Peyer's patch (tissue), 4 donors: ENCODE measurements at regions not wholly inside any gene's neighbourhood (a gene's known extent, or its start where the extent isn't known, plus 50 kb on each side); places are given as distances from the start of the nearest gene placed in this dataset.

Experiments
- DNase-seq, 3 donors: peaks; one replicate each; pipeline ENCODE4 v3.0.0-alpha.2; 2017 to 2019
- H3K27ac ChIP-seq, 4 donors: fragments of 200-600 bp; sonication (generic); one replicate each; pipeline ENCODE4 v1.5.1; 2016 to 2019
- H3K27me3 ChIP-seq, 2 donors: fragments of 200-600 bp; sonication (generic); one replicate each; pipeline ENCODE4 v1.5.1; 2019
- H3K36me3 ChIP-seq, 3 donors: fragments of 200-600 bp; sonication (generic); one replicate each; pipeline ENCODE4 v1.5.1; 2016 to 2019
- H3K4me1 ChIP-seq, 4 donors: fragments of 200-600 bp; sonication (generic); one replicate each; pipeline ENCODE4 v1.5.1; 2016 to 2019
- H3K4me3 ChIP-seq, 4 donors: fragments of 200-600 bp; sonication (generic); 1 replicate in 3 of 4; 2 replicates in 1 of 4; pipeline ENCODE4 v1.5.1; 2016 to 2019; ENCODE audit warnings: mild to moderate bottlenecking in 1 of 4
- H3K9me3 ChIP-seq, 4 donors: fragments of 200-600 bp; sonication (generic); one replicate each; pipeline ENCODE4 v1.5.1; 2016 to 2019; ENCODE audit warnings: mild to moderate bottlenecking in 1 of 4
- POLR2A ChIP-seq, 2 donors: fragments of 450-650 bp; IDR thresholded peaks; one replicate each; pipeline ENCODE4 v1.5.1; 2017; ENCODE audit warnings: antibody characterized with exemption in 2 of 2, mild to moderate bottlenecking in 2 of 2, moderate library complexity in 2 of 2
- TF ChIP-seq, protein P1 (sequence below), 6 experiments: fragments of 450-650 bp in 4 of 6; fragments of 200-600 bp in 2 of 6; sonication (generic) in 1 of 6; IDR thresholded peaks; one replicate each; pipeline ENCODE4 v1.5.1; 2017 to 2019; ENCODE audit warnings: antibody characterized with exemption in 6 of 6, mild to moderate bottlenecking in 3 of 6, moderate library complexity in 1 of 6

DNA sequence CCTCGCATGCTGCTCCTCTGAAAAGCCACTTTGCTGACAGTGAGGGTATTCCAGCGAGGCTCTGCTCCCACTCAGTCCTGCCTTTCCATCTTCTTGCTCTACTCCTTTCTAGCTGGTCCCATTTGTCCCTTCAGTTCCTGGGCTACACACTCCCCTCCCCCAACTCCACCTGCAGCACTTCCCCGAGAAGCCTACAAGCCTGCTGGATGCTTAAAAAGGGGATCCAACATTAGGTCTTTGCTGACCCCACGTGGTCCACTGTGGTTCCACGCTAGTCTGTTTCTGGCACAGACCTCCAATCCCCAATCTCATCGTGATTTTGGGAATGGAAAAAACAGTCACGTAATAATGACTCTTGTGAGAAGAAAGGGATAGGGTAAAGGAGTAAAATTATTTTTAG is 121.6 kb upstream of the SNX19 start:
- Histone ChIP-seq H3K27me3 (no peaks in the 10 kb centered on the region), H3K9me3 (no peaks in the 10 kb centered on the region), H3K4me3 (no peak overlapping the region), H3K36me3 (no peaks in the 10 kb centered on the region), H3K4me1 (no peaks in the 10 kb centered on the region), H3K27ac (no peak overlapping the region)
- TF ChIP-seq POLR2A (IDR thresholded peaks at IDR 0.05), result no peak
- TF ChIP-seq, protein P1, sequence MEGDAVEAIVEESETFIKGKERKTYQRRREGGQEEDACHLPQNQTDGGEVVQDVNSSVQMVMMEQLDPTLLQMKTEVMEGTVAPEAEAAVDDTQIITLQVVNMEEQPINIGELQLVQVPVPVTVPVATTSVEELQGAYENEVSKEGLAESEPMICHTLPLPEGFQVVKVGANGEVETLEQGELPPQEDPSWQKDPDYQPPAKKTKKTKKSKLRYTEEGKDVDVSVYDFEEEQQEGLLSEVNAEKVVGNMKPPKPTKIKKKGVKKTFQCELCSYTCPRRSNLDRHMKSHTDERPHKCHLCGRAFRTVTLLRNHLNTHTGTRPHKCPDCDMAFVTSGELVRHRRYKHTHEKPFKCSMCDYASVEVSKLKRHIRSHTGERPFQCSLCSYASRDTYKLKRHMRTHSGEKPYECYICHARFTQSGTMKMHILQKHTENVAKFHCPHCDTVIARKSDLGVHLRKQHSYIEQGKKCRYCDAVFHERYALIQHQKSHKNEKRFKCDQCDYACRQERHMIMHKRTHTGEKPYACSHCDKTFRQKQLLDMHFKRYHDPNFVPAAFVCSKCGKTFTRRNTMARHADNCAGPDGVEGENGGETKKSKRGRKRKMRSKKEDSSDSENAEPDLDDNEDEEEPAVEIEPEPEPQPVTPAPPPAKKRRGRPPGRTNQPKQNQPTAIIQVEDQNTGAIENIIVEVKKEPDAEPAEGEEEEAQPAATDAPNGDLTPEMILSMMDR (IDR thresholded peaks at IDR 0.05), result no peak
- DNase-seq, result no peak

DNA sequence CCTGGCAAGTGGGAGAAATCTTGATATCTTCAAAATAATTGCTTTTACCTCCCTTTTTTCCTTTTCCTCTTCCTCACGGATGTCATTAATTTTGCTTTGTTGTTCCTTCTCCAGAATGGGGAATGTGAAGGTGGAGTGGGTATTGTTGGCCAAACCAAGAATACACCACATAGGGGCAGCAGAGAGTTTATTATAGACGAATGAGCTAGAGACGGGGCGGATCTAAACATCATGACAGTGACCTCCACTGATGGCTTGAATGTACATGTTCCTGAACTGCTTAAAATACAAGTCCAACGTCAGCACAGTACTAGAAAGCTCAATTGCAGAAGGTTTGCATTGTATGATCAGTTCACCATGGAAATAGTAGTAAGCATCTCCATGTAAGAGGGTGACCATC is 122.3 kb upstream of the SNX19 start:
- no peak overlapping the region for H3K27ac ChIP-seq
- H3K27me3 ChIP-seq, result no peaks in the 10 kb centered on the region
- no peaks in the 10 kb centered on the region for H3K9me3 ChIP-seq
- no peaks in the 10 kb centered on the region for H3K4me1 ChIP-seq
- no peak for DNase-seq
- H3K36me3 ChIP-seq, result no peaks in the 10 kb centered on the region
- no peak overlapping the region for H3K4me3 ChIP-seq
- TF ChIP-seq, protein P1 (IDR thresholded peaks at IDR 0.05), result no peak

DNA sequence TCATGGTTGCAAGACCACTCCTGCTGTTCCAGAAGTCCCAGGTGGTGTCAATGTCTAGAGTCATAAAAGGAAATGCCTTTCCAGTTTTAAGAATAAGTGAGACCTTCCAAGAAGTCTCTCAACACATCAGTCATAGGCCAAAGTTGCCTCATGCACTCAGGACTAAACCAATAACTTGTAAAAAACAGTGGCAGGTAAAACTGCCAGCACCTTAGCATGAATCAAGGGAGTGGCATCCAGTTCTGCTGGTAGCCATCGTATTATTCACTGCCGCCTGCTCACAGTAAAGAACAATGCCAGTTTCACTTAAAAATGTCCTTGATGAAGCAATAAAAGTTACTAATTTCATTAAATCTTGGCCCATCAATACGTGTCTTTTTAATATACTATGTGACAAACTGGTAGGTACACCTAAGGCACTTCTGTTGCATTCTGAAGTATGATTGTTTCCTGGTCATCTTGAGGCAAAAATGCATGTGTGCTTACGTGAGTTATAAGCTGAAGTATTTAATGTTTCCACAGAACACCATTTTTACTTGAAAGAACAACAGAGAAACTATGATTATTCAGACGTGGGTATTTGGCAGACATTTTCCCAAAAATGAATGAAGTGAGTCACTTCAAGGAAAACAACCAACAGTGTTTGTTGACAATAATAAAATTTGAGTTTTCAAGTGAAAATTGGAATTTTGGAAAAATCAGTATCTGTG is 125.2 kb upstream of the SNX19 start:
- TF ChIP-seq, protein P1 (IDR thresholded peaks at IDR 0.05), result no peak
- no peak for TF ChIP-seq POLR2A (IDR thresholded peaks at IDR 0.05)
- Histone ChIP-seq H3K4me1 (no peaks in the 10 kb centered on the region), H3K36me3 (no peaks in the 10 kb centered on the region), H3K27ac (no peak overlapping the region), H3K9me3 (no peaks in the 10 kb centered on the region), H3K27me3 (no peaks in the 10 kb centered on the region), H3K4me3 (no peak overlapping the region)
- no peak for DNase-seq

DNA sequence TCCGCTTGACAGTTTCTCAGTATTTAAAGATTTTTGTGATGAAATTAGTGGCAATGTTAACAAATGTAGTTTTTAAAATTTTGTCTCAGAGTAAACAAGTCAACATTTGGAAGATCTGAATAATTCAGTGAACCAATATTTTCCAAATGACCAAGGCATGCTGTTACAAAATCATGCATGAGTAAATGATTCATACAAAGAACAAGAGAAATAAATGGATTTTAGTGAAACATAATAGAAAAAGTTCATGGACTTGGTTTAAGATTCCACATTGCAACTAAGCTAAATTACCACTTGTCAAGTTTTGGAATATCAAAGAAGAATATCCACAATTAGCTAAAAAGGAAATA is 125.7 kb upstream of the SNX19 start:
- no peaks in the 10 kb centered on the region for H3K27me3 ChIP-seq
- TF ChIP-seq, protein P1 (IDR thresholded peaks at IDR 0.05), result no peak
- TF ChIP-seq POLR2A (IDR thresholded peaks at IDR 0.05), result no peak
- no peak overlapping the region for H3K27ac ChIP-seq
- no peaks in the 10 kb centered on the region for H3K36me3 ChIP-seq
- H3K4me3 ChIP-seq, result no peak overlapping the region
- no peaks in the 10 kb centered on the region for H3K4me1 ChIP-seq
- no peak for DNase-seq
- H3K9me3 ChIP-seq, result no peaks in the 10 kb centered on the region

DNA sequence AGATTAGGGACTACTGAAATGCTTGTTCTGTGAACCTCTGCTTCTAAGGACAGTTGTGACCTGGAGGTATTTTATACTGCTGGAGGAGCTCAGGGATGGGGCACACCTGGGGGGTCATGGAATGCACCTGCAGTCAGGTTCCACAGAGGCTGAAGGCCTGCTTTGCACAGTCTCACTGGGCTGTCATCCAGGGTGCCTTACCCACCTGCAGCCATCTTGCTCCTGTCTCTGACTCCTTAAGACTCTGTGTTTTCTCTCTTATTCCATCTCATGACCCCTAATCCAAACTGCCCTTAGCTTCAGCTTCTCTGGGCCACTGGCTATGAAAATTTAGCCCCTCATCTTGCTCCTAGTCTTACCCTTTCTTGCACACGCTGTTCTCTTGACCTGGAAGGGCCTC is 127.0 kb upstream of the SNX19 start:
- no peaks in the 10 kb centered on the region for H3K36me3 ChIP-seq
- no peaks in the 10 kb centered on the region for H3K9me3 ChIP-seq
- no peak for DNase-seq
- H3K27ac ChIP-seq, result no peak overlapping the region
- no peaks in the 10 kb centered on the region for H3K4me1 ChIP-seq
- no peaks in the 10 kb centered on the region for H3K27me3 ChIP-seq
- H3K4me3 ChIP-seq, result no peak overlapping the region
- TF ChIP-seq, protein P1 (IDR thresholded peaks at IDR 0.05), result no peak
- TF ChIP-seq POLR2A (IDR thresholded peaks at IDR 0.05), result no peak

DNA sequence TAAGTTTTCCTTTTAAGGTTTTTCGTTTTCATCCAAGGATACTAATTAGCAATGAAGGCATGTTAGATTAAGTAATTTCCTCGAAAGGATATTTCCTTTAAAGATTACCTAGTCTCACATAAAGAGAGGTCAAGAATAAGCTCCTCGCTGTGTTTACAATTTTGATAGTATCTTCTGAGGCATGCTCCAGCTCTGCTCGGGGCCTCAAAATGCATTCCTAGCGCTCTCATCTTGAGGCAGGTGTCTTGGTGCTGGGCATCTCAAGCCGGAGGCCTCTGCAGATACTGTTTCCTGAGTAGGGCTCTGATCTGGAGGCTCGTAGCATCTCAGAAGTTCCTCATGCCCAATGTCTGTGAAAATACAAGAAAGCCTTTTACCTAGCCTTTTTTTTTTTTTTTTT is 128.6 kb upstream of the SNX19 start:
- Histone ChIP-seq H3K36me3 (no peaks in the 10 kb centered on the region), H3K4me1 (no peaks in the 10 kb centered on the region), H3K27ac (no peak overlapping the region), H3K4me3 (no peak overlapping the region), H3K9me3 (no peaks in the 10 kb centered on the region), H3K27me3 (no peaks in the 10 kb centered on the region)
- TF ChIP-seq, protein P1 (IDR thresholded peaks at IDR 0.05), result no peak
- no peak for TF ChIP-seq POLR2A (IDR thresholded peaks at IDR 0.05)
- no peak for DNase-seq
